HCT116 (cell line): ENCODE measurements at regions not wholly inside any gene's neighbourhood (a gene's known extent, or its start where the extent isn't known, plus 50 kb on each side); places are given as distances from the start of the nearest gene placed in this dataset.

Experiments
- ATAC-seq: fragments of 200-7000 bp; cut with Tn5 transposase; 2 replicates; pipeline ENCODE4 v1.9.1; 2020; ENCODE audit warnings: mild to moderate bottlenecking, moderate library complexity
- BruUV-seq: library from RNA; stranded (reverse); fragments of 400-500 nt; replicated peaks from 2 replicates; lab custom pipeline; 2021; lab: Mats Ljungman, UMichigan
- CTCF ChIA-PET: fragments of 300-600 bp; sonication (Branson Sonifier 250); formaldehyde crosslinking; loops from one replicate; lab custom pipeline; 2021; ENCODE audit warnings: antibody characterized with exemption; lab: Charles Lee
- POLR2A ChIA-PET: fragments of 300-600, 350-600 bp; sonication (Branson Sonifier 250); formaldehyde crosslinking; loops from one replicate; lab custom pipeline; 2021; ENCODE audit warnings: antibody characterized with exemption; lab: Charles Lee
- RAD21 ChIA-PET, 2 experiments: fragments of 300-600 bp; sonication (Branson Sonifier 250); formaldehyde crosslinking; loops; one replicate each; lab custom pipeline; 2023; ENCODE audit warnings: low total read pairs in 2 of 2; ENCODE audit not compliant: uncharacterized antibody in 2 of 2, unreplicated experiment in 2 of 2, low non-redundant PET in 1 of 2; lab: Charles Lee
- DNase-seq: peaks from one replicate; pipeline ENCODE4 v3.0.0-alpha.2; 2010; ENCODE audit warnings: low read depth, low spot score
- H2AFZ ChIP-seq: fragments of 200-600 bp; shearing (Covaris generic), sonication (generic); 2 replicates; pipeline ENCODE4 v1.6.1; 2017; ENCODE audit warnings: low read depth, mixed run types, mixed read lengths, antibody characterized with exemption, low read length; ENCODE audit not compliant: poor library complexity, severe bottlenecking
- H3K27ac ChIP-seq: 2 replicates; pipeline ENCODE4 v1.5.1; 2012; ENCODE audit warnings: low read depth, low read length
- H3K27me3 ChIP-seq: fragments of 200-600 bp; sonication (generic); 2 replicates; pipeline ENCODE4 v1.6.1; 2016; ENCODE audit warnings: mixed run types, low read length, mixed read lengths; ENCODE audit not compliant: insufficient read depth
- H3K36me3 ChIP-seq, 2 experiments: fragments of 200-500 bp in 1 of 2; fragments of 200-600 bp in 1 of 2; sonication (Bioruptor generic) in 1 of 2; sonication (generic) in 1 of 2; 2 replicates each; pipeline versions ENCODE4 v1.5.1 to v1.6.1; 2014 to 2016; ENCODE audit warnings: low read length in 2 of 2, inconsistent platforms in 1 of 2, mixed read lengths in 1 of 2, mixed run types in 1 of 2; ENCODE audit not compliant: insufficient read depth in 2 of 2, control insufficient read depth in 1 of 2
- H3K4me1 ChIP-seq, 2 experiments: fragments of 200-600 bp in 1 of 2; sonication (generic) in 1 of 2; 2 replicates each; pipeline versions ENCODE4 v1.5.1 to v1.6.1; 2012 to 2017; ENCODE audit warnings: low read length in 2 of 2, inconsistent platforms in 1 of 2, mild to moderate bottlenecking in 1 of 2, mixed read lengths in 1 of 2, mixed run types in 1 of 2, moderate library complexity in 1 of 2; ENCODE audit not compliant: insufficient read depth in 2 of 2, control insufficient read depth in 1 of 2
- H3K4me2 ChIP-seq: fragments of 200-600 bp; sonication (generic); 2 replicates; pipeline ENCODE4 v1.6.1; 2017; ENCODE audit warnings: mixed run types, low read length, mixed read lengths
- H3K4me3 ChIP-seq, 2 experiments: fragments of 200-600 bp in 1 of 2; sonication (generic) in 1 of 2; replicated peaks in 1 of 2; 2 replicates each; pipeline ENCODE4 v1.5.1; 2011 to 2016; ENCODE audit warnings: low read length in 2 of 2, control low read depth in 1 of 2, low read depth in 1 of 2, mild to moderate bottlenecking in 1 of 2, mixed read lengths in 1 of 2, mixed run types in 1 of 2
- H3K79me2 ChIP-seq: fragments of 200-600 bp; sonication (generic); 2 replicates; pipeline ENCODE4 v1.6.1; 2017; ENCODE audit warnings: mild to moderate bottlenecking, mixed run types, low read length, moderate library complexity, mixed read lengths; ENCODE audit not compliant: insufficient read depth
- H3K9ac ChIP-seq: fragments of 200-600 bp; sonication (generic); 2 replicates; pipeline ENCODE4 v1.6.1; 2016; ENCODE audit warnings: low read length, mixed read lengths
- H3K9me2 ChIP-seq: fragments of 200-600 bp; sonication (generic), shearing (Covaris generic); 2 replicates; pipeline ENCODE4 v1.6.1; 2017; ENCODE audit warnings: mixed run types, mild to moderate bottlenecking, moderate library complexity; ENCODE audit not compliant: insufficient read depth
- H3K9me3 ChIP-seq, 2 experiments: fragments of 200-500 bp in 1 of 2; fragments of 200-600 bp in 1 of 2; sonication (Bioruptor generic) in 1 of 2; sonication (generic) in 1 of 2; 2 replicates each; pipeline ENCODE4 v1.6.1; 2014 to 2017; ENCODE audit warnings: low read length in 2 of 2, mixed read lengths in 2 of 2, inconsistent platforms in 1 of 2, low read depth in 1 of 2, mild to moderate bottlenecking in 1 of 2, mixed run types in 1 of 2, moderate library complexity in 1 of 2; ENCODE audit not compliant: control insufficient read depth in 1 of 2, insufficient read depth in 1 of 2
- H4K20me1 ChIP-seq: fragments of 200-600 bp; sonication (generic), shearing (Covaris generic); 2 replicates; pipeline ENCODE4 v1.6.1; 2017; ENCODE audit warnings: mixed run types, mild to moderate bottlenecking, moderate library complexity; ENCODE audit not compliant: insufficient read depth
- EZH2 ChIP-seq: fragments of 200-600 bp; sonication (generic); IDR thresholded peaks from 2 replicates; pipeline ENCODE4 v1.6.1; 2017; ENCODE audit warnings: antibody characterized with exemption, mixed run types
- FOSL1 ChIP-seq: IDR thresholded peaks from 2 replicates; pipeline ENCODE4 v1.6.1; 2012; ENCODE audit warnings: low read depth
- JUND ChIP-seq: IDR thresholded peaks from 2 replicates; pipeline ENCODE4 v1.6.1; 2012
- POLR2A ChIP-seq: IDR thresholded peaks from 2 replicates; pipeline ENCODE4 v1.7.0; 2011; ENCODE audit warnings: borderline replicate concordance; ENCODE audit not compliant: insufficient read depth, insufficient read length; ENCODE audit errors: extremely low read depth
- POLR2AphosphoS5 ChIP-seq: IDR thresholded peaks from 2 replicates; pipeline ENCODE4 v1.6.1; 2011; ENCODE audit warnings: mild to moderate bottlenecking, low read depth, low read length, moderate library complexity
- RAD21 ChIP-seq: IDR thresholded peaks from 2 replicates; pipeline ENCODE4 v1.6.1; 2012; ENCODE audit warnings: low read depth, mild to moderate bottlenecking
- REST ChIP-seq: IDR thresholded peaks from 2 replicates; pipeline ENCODE4 v1.6.1; 2012; ENCODE audit warnings: low read depth
- intact Hi-C: fragments of 100-400 bp; cut with micrococcal nuclease; formaldehyde crosslinking; loops from 2 replicates; pipeline ENCODE4 v1.10.0; 2022

- Histone ChIP-seq H3K27ac (no peak overlapping the region), H2AFZ (no peak overlapping the region), H4K20me1 (no peaks in the 10 kb centered on the region; the same call in 1 of the 2 replicates), H3K36me3 (no peaks in the 10 kb centered on the region), H3K27me3 (peaks cover 6% of the 10 kb centered on the region; the same call in 1 of the 2 replicates), H3K4me2 (no peak overlapping the region), H3K79me2 (no peaks in the 10 kb centered on the region), H3K9me2 (no peaks in the 10 kb centered on the region), H3K4me3 (no peak overlapping the region), H3K9ac (no peak overlapping the region), H3K9me3 (no peaks in the 10 kb centered on the region), H3K4me1 (no peaks in the 10 kb centered on the region)
- DNase-seq (no peak), ATAC-seq (no peak)
- intact Hi-C loops = no loop called here
- no TSS peak for BruUV-seq
- ChIA-PET CTCF (no interaction called here), POLR2A (no interaction called here), RAD21 (no interaction called here)
- no peak for TF ChIP-seq RAD21
- no peak for TF ChIP-seq REST
- no peak for TF ChIP-seq POLR2AphosphoS5
- TF ChIP-seq POLR2A = no peak
- TF ChIP-seq FOSL1 = no peak
- no peak for TF ChIP-seq EZH2
- no peak for TF ChIP-seq JUND
- TF ChIP-seq, all 23 proteins: peak for 0
Observed at GRCh38 chr5:6216471-6217075, 161.8 kb downstream of the MED10 start.
